Effector memory CD4-positive, alpha-beta T cell (primary cell): ENCODE measurements at regions not wholly inside any gene's neighbourhood (a gene's known extent, or its start where the extent isn't known, plus 50 kb on each side); places are given as distances from the start of the nearest gene placed in this dataset.
"Not testable (repeated sequence)": the region's sequence is repeated elsewhere in the genome, so short reads cannot be mapped to it uniquely, and the experiment has no call there.

Experiments used
- DNase-seq, 3 donors: peaks; one replicate each; pipeline ENCODE4 v3.0.0-alpha.2; 2020
- H3K27ac ChIP-seq: 2 replicates; pipeline ENCODE4 v1.7.0; 2013; ENCODE audit warnings: mild to moderate bottlenecking, low read length, moderate library complexity; ENCODE audit not compliant: insufficient read depth, poor library complexity, severe bottlenecking
- H3K27me3 ChIP-seq: replicated peaks from 2 replicates; pipeline ENCODE4 v1.7.0; 2013; ENCODE audit warnings: mild to moderate bottlenecking, low read length; ENCODE audit not compliant: insufficient read depth, control insufficient read depth, poor library complexity, severe bottlenecking
- H3K36me3 ChIP-seq: 2 replicates; pipeline ENCODE4 v1.7.0; 2013; ENCODE audit warnings: mild to moderate bottlenecking, low read length, moderate library complexity; ENCODE audit not compliant: control insufficient read depth, insufficient read depth
- H3K4me1 ChIP-seq: 2 replicates; pipeline ENCODE4 v1.7.0; 2013; ENCODE audit warnings: low read length, mild to moderate bottlenecking; ENCODE audit not compliant: control insufficient read depth, insufficient read depth, poor library complexity, severe bottlenecking
- H3K4me3 ChIP-seq: 2 replicates; pipeline ENCODE4 v1.7.0; 2013; ENCODE audit warnings: low read length, low read depth, mild to moderate bottlenecking; ENCODE audit not compliant: insufficient read depth, poor library complexity, severe bottlenecking
- H3K9me3 ChIP-seq: 2 replicates; pipeline ENCODE4 v1.7.0; 2013; ENCODE audit warnings: mild to moderate bottlenecking, low read length, moderate library complexity; ENCODE audit not compliant: control insufficient read depth

- not testable (repeated sequence) for H3K27me3 ChIP-seq, H3K27ac ChIP-seq, DNase-seq, H3K36me3 ChIP-seq, H3K4me3 ChIP-seq, H3K4me1 ChIP-seq, H3K9me3 ChIP-seq
These were observed 311.4 kb upstream of the WSB1 start for GRCh38 chr17:26982563-26982962.

DNA sequence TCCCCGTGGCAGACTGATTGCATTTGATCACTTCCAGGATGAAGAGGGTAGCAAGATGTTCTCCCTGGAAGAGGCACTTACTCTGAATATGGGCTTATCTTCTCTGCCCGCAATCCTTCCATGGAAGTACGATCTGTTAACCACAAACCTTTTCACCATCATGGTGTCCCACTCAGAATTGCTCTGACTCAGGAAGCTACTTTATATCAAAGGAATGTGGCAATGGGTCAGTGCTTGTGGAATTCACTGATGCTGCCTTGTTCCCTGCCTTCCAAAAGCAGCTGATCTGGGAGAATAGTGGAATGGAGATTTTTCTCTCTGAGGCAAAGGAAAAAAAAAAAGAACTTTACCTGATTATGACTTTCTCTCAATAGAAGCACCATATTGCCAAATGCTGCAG, 306.1 kb upstream of the WSB1 start:
- DNase-seq, H3K4me3 ChIP-seq, H3K27ac ChIP-seq, H3K27me3 ChIP-seq, H3K4me1 ChIP-seq, H3K36me3 ChIP-seq, H3K9me3 ChIP-seq: not testable (repeated sequence)

DNA sequence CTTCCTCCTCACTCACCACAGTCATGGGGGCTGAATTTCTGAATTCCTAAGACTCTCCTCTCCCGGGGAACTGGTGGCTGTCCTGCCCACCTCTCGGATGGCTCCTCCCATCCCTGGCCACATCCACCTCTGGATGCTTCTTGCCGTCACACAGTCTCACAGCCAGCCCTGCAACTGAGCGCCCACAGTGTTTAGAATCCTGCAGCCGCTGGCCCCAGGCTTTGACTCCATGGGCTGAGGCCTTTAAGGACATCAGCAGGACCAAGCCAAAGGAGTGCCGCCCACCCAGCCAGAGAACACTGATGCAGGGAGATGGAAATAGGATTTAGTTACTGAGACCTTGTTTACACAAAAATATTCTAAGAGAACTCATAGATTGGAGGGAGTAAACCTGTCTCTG, 299.3 kb upstream of the WSB1 start:
- DNase-seq, H3K27me3 ChIP-seq, H3K27ac ChIP-seq, H3K9me3 ChIP-seq, H3K4me1 ChIP-seq, H3K36me3 ChIP-seq, H3K4me3 ChIP-seq: not testable (repeated sequence)

- H3K9me3 ChIP-seq, H3K4me1 ChIP-seq, H3K27ac ChIP-seq, H3K4me3 ChIP-seq, H3K36me3 ChIP-seq, DNase-seq, H3K27me3 ChIP-seq: not testable (repeated sequence)
These were observed 297.6 kb upstream of the WSB1 start for GRCh38 chr17:26996146-26996916.

DNA sequence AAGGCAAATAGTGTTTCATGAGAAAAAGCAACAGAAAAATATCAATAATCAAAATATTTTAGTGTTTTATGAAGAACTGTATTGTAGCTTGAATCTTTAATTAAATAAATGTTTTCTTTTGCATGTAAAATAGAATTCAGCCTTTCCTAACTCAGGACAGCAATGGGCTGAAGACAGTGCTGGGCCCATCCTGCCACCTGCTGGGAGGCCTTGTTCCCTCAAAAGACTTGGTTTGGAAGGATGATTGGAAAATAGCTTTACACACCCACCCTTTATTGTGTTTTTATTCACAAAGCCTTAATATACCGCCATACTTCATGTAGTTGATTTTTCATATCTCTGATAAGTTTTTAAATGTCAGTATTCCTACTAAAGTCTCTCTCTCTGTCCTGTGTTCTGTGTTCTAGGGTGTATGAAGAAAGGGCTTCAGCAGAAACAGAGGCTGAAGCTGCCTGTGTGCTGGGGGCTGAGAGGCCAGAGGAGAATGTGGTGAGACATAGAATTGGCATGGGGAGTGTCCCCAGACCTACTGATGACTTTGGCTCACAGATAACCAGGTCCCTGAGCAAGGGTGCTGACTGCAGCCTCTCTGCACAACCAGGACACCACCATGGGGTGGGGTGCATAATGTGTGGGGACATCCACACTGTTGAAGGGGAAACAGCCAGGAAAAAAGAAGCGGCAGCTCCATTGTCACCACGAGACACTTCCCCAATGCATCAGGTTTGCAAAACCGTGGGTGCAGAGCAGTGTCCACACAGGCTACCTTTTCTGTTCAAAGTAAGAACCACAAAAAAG, 286.0 kb upstream of the WSB1 start:
- not testable (repeated sequence) for H3K4me3 ChIP-seq, H3K4me1 ChIP-seq

GRCh38 chr17:27009087-27009486, 284.8 kb upstream of the WSB1 start:
- no peak for DNase-seq
- Histone ChIP-seq H3K36me3 (no peaks in the 10 kb centered on the region), H3K27me3 (no peaks in the 10 kb centered on the region), H3K4me1 (no peaks in the 10 kb centered on the region), H3K4me3 (no peak overlapping the region), H3K9me3 (no peaks in the 10 kb centered on the region), H3K27ac (no peak overlapping the region)

More for the DNA sequence above, 286.0 kb upstream of the WSB1 start:
- H3K27me3 ChIP-seq, H3K36me3 ChIP-seq, DNase-seq, H3K27ac ChIP-seq, H3K9me3 ChIP-seq: not testable (repeated sequence)

DNA sequence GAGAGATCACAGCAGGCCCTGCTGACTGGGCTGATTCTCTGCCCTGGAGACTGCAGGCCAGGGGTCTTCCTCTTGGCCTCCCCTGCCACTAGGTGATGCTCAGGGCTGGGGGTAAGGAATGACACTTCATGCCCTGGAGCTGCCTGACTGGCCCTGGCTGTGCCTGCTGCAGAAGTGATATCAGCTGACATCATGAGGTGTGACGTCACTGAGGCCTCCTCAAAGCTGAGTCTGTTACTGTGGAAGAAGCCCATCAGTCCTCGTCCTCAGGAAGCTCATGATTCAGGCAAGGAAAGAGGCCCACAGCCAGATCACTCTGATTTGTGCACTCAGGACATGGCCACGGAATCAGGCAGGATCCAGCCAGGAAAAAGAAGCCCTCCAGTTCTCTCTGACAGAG, 283.8 kb upstream of the WSB1 start:
- not testable (repeated sequence) for H3K4me1 ChIP-seq, H3K27me3 ChIP-seq, H3K36me3 ChIP-seq, H3K4me3 ChIP-seq, H3K9me3 ChIP-seq, DNase-seq, H3K27ac ChIP-seq

DNA sequence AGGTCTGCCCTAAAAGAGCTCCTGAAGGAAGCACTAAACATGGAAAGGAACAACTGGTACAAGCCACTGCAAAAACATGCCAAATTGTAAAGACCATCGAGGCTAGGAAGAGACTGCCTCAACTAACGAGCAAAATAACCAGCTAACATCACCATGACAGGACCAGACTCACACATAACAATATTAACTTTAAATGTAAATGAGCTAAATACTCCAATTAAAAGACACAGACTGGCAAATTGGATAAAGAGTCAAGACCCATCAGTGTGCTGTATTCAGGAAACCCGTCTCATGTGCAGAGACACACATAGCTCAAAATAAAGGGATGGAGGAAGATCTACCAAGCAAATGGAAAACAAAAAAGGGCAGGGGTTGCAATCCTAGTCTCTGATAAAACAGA, 263.4 kb upstream of the WSB1 start:
- H3K4me3 ChIP-seq, H3K27me3 ChIP-seq, DNase-seq, H3K27ac ChIP-seq, H3K4me1 ChIP-seq, H3K9me3 ChIP-seq, H3K36me3 ChIP-seq: not testable (repeated sequence)

- no peak for DNase-seq
- Histone ChIP-seq H3K4me3 (no peak overlapping the region), H3K36me3 (no peaks in the 10 kb centered on the region), H3K27me3 (no peaks in the 10 kb centered on the region), H3K27ac (no peak overlapping the region), H3K4me1 (no peaks in the 10 kb centered on the region), H3K9me3 (no peaks in the 10 kb centered on the region)
These were observed 255.2 kb upstream of the WSB1 start for GRCh38 chr17:27038676-27039075.

DNA sequence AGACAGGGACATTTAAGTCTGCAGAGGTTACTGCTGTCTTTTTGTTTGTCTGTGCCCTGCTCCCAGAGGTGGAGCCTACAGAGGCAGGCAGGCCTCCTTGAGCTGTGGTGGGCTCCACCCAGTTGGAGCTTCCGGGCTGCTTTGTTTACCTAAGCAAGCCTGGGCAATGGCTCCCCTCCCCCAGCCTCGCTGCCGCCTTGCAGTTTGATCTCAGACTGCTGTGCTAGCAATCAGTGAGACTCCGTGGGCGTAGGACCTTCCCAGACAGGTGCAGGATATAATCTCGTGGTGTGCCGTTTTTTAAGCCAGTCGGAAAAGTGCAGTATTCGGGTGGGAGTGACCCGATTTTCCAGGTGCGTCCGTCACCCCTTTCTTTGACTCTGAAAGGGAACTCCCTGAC, 248.9 kb upstream of the WSB1 start:
- not testable (repeated sequence) for H3K27me3 ChIP-seq, H3K4me3 ChIP-seq, H3K27ac ChIP-seq, H3K36me3 ChIP-seq, H3K4me1 ChIP-seq, H3K9me3 ChIP-seq, DNase-seq
